Neural cell (in vitro differentiated cells): ENCODE measurements at regions not wholly inside any gene's neighbourhood (a gene's known extent, or its start where the extent isn't known, plus 50 kb on each side); places are given as distances from the start of the nearest gene placed in this dataset.

Experiments
- H2AFZ ChIP-seq: fragments of 200-600, 300-800 bp; sonication (generic), shearing (Covaris generic); 2 replicates; pipeline ENCODE4 v1.6.0; 2014; ENCODE audit warnings: low read depth, mild to moderate bottlenecking, antibody characterized with exemption, low read length, moderate library complexity
- H3F3A ChIP-seq: fragments of 200-600 bp; shearing (Covaris generic); 2 replicates; pipeline ENCODE4 v1.6.1; 2016; ENCODE audit warnings: mild to moderate bottlenecking, moderate library complexity, mixed read lengths, antibody characterized with exemption, low read length; ENCODE audit not compliant: insufficient read depth, poor library complexity, severe bottlenecking
- H3K27ac ChIP-seq: fragments of 200-600, 300-800 bp; sonication (generic), shearing (Covaris generic); 2 replicates; pipeline ENCODE4 v1.5.1; 2014; ENCODE audit warnings: mild to moderate bottlenecking, low read length, moderate library complexity
- H3K27me3 ChIP-seq: fragments of 300-800, 200-600 bp; sonication (generic), shearing (Covaris generic); 2 replicates; pipeline ENCODE4 v1.6.0; 2014; ENCODE audit warnings: mild to moderate bottlenecking, low read depth, low read length, moderate library complexity; ENCODE audit not compliant: insufficient read depth
- H3K36me3 ChIP-seq: fragments of 300-800, 200-600 bp; sonication (generic), shearing (Covaris generic); 2 replicates; pipeline ENCODE4 v1.5.1; 2014; ENCODE audit warnings: mild to moderate bottlenecking, antibody characterized with exemption, low read length, moderate library complexity; ENCODE audit not compliant: insufficient read depth
- H3K4me2 ChIP-seq: fragments of 300-800, 200-600 bp; sonication (generic), shearing (Covaris generic); 2 replicates; pipeline ENCODE4 v1.6.0; 2014; ENCODE audit warnings: mild to moderate bottlenecking, low read length
- H3K4me3 ChIP-seq: fragments of 300-800, 200-600 bp; sonication (generic), shearing (Covaris generic); 2 replicates; pipeline ENCODE4 v1.5.1; 2014; ENCODE audit warnings: mild to moderate bottlenecking, low read length, moderate library complexity
- H3K79me2 ChIP-seq: fragments of 200-600 bp; shearing (Covaris generic); replicated peaks from 2 replicates; pipeline ENCODE4 v1.6.0; 2014; ENCODE audit warnings: mild to moderate bottlenecking, low read length, moderate library complexity; ENCODE audit not compliant: insufficient read depth
- H3K9ac ChIP-seq: fragments of 300-800, 200-600 bp; sonication (generic), shearing (Covaris generic); 2 replicates; pipeline ENCODE4 v1.6.1; 2016; ENCODE audit warnings: mild to moderate bottlenecking, low read length, mixed read lengths
- H3K9me2 ChIP-seq: fragments of 200-600 bp; shearing (Covaris generic); 2 replicates; pipeline ENCODE4 v1.6.1; 2016; ENCODE audit warnings: mild to moderate bottlenecking, low read length, mixed read lengths; ENCODE audit not compliant: insufficient read depth
- H3K9me3 ChIP-seq: fragments of 200-600, 300-800 bp; sonication (generic), shearing (Covaris generic); 2 replicates; pipeline ENCODE4 v1.6.1; 2016; ENCODE audit warnings: mild to moderate bottlenecking, mixed run types, low read length, moderate library complexity, mixed read lengths
- H4K20me1 ChIP-seq: fragments of 200-600 bp; shearing (Covaris generic); 2 replicates; pipeline ENCODE4 v1.6.1; 2016; ENCODE audit warnings: mild to moderate bottlenecking, mixed run types; ENCODE audit not compliant: insufficient read depth
- CTCF ChIP-seq: fragments of 450-650 bp; IDR thresholded peaks from 2 replicates; pipeline ENCODE4 v1.5.1; 2014; ENCODE audit warnings: antibody characterized with exemption, mild to moderate bottlenecking, moderate library complexity; ENCODE audit not compliant: poor library complexity, severe bottlenecking
- EP300 ChIP-seq: fragments of 450-650 bp; conservative IDR thresholded peaks from 2 replicates; pipeline ENCODE4 v1.6.1; 2014; ENCODE audit warnings: antibody characterized with exemption, mild to moderate bottlenecking, moderate library complexity; ENCODE audit not compliant: poor library complexity, severe bottlenecking
- EZH2 ChIP-seq: fragments of 200-600, 300-800 bp; shearing (Covaris generic), sonication (generic); IDR thresholded peaks from 2 replicates; pipeline ENCODE4 v1.6.1; 2014; ENCODE audit warnings: antibody characterized with exemption, low read length, borderline replicate concordance, mild to moderate bottlenecking; ENCODE audit not compliant: insufficient read depth, poor library complexity, severe bottlenecking
- MXI1 ChIP-seq: fragments of 450-650 bp; conservative IDR thresholded peaks from 2 replicates; pipeline ENCODE4 v1.6.1; 2014; ENCODE audit warnings: antibody characterized with exemption, mild to moderate bottlenecking; ENCODE audit not compliant: poor library complexity, severe bottlenecking
- POLR2AphosphoS5 ChIP-seq: IDR thresholded peaks from 2 replicates; pipeline ENCODE4 v1.6.1; 2012
- RAD21 ChIP-seq: fragments of 450-650 bp; conservative IDR thresholded peaks from 2 replicates; pipeline ENCODE4 v1.6.1; 2014; ENCODE audit warnings: antibody characterized with exemption, mild to moderate bottlenecking, moderate library complexity
- REST ChIP-seq: IDR thresholded peaks from 2 replicates; pipeline ENCODE4 v1.6.1; 2012; ENCODE audit warnings: borderline replicate concordance
- SMC3 ChIP-seq: fragments of 450-650 bp; conservative IDR thresholded peaks from 2 replicates; pipeline ENCODE4 v1.6.1; 2014; ENCODE audit warnings: antibody characterized with exemption, mild to moderate bottlenecking, moderate library complexity; ENCODE audit not compliant: poor library complexity
- TAF1 ChIP-seq: IDR thresholded peaks from 2 replicates; pipeline ENCODE4 v1.6.1; 2012; ENCODE audit warnings: low read depth

- H3K9me3 ChIP-seq: no peaks in the 10 kb centered on the region
- no peaks in the 10 kb centered on the region for H3F3A ChIP-seq
- H3K9ac ChIP-seq: no peak overlapping the region
- TF ChIP-seq MXI1 (no peak), RAD21 (no peak), CTCF (no peak), SMC3 (no peak), EP300 (no peak), TAF1 (no peak), REST (no peak), POLR2AphosphoS5 (no peak), EZH2 (no peak)
- no peaks in the 10 kb centered on the region for H3K36me3 ChIP-seq
- no peak overlapping the region for H3K4me3 ChIP-seq
- H3K27ac ChIP-seq: no peak overlapping the region
- no peak overlapping the region for H3K4me2 ChIP-seq
- H3K27me3 ChIP-seq: no peaks in the 10 kb centered on the region
- no peaks in the 10 kb centered on the region for H4K20me1 ChIP-seq
- H3K9me2 ChIP-seq: no peaks in the 10 kb centered on the region
- no peaks in the 10 kb centered on the region for H3K79me2 ChIP-seq
- no peak overlapping the region for H2AFZ ChIP-seq
These were observed 64.3 kb upstream of the HPCAL1 start for GRCh38 chr2:10238396-10238795.

- Histone ChIP-seq H3K79me2 (no peaks in the 10 kb centered on the region), H3F3A (no peaks in the 10 kb centered on the region), H3K9me2 (no peaks in the 10 kb centered on the region), H3K9ac (no peak overlapping the region), H3K9me3 (no peaks in the 10 kb centered on the region), H3K4me3 (no peak overlapping the region), H4K20me1 (no peaks in the 10 kb centered on the region), H3K36me3 (no peaks in the 10 kb centered on the region), H3K4me2 (no peak overlapping the region), H3K27ac (no peak overlapping the region), H2AFZ (no peak overlapping the region), H3K27me3 (no peaks in the 10 kb centered on the region)
- no peak for TF ChIP-seq EZH2
- TF ChIP-seq POLR2AphosphoS5: no peak
- TF ChIP-seq TAF1: no peak
- TF ChIP-seq EP300: no peak
- no peak for TF ChIP-seq CTCF
- no peak for TF ChIP-seq MXI1
- no peak for TF ChIP-seq RAD21
- TF ChIP-seq SMC3: no peak
- no peak for TF ChIP-seq REST
These were observed 63.7 kb upstream of the HPCAL1 start for GRCh38 chr2:10238991-10239485.
